ENCODE measurements at regions not wholly inside any gene's neighbourhood (a gene's known extent, or its start where the extent isn't known, plus 50 kb on each side); places are given as distances from the start of the nearest gene placed in this dataset.

- TF ChIP-seq CTCF (IDR thresholded peaks at IDR 0.05) (no peak), POLR2A (IDR thresholded peaks at IDR 0.05) (no peak)
Measured at GRCh38 chr6:117034547-117034946, 157.5 kb downstream of the RFX6 start.

All from Peyer's patch (tissue), 4 donors.